HUES6 (cell line): ENCODE measurements at regions not wholly inside any gene's neighbourhood (a gene's known extent, or its start where the extent isn't known, plus 50 kb on each side); places are given as distances from the start of the nearest gene placed in this dataset.
"Not testable (repeated sequence)": the region's sequence is repeated elsewhere in the genome, so short reads cannot be mapped to it uniquely, and the experiment has no call there.

Experiments
- H3K27ac ChIP-seq: 2 replicates; pipeline ENCODE4 v1.7.0; 2013; ENCODE audit warnings: low read depth, mild to moderate bottlenecking, low read length, inconsistent platforms
- H3K27me3 ChIP-seq: 2 replicates; pipeline ENCODE4 v1.6.1; 2013; ENCODE audit warnings: low read length; ENCODE audit not compliant: control insufficient read depth, insufficient read depth
- H3K36me3 ChIP-seq: 2 replicates; pipeline ENCODE4 v1.6.1; 2013; ENCODE audit warnings: low read length; ENCODE audit not compliant: control insufficient read depth, insufficient read depth
- H3K4me1 ChIP-seq: 2 replicates; pipeline ENCODE4 v1.6.1; 2013; ENCODE audit warnings: low read length; ENCODE audit not compliant: control insufficient read depth, insufficient read depth
- H3K4me3 ChIP-seq: 2 replicates; pipeline ENCODE4 v1.5.1; 2013; ENCODE audit warnings: low read depth, low read length
- H3K9ac ChIP-seq: one replicate; pipeline ENCODE4 v1.6.1; 2013; ENCODE audit warnings: mild to moderate bottlenecking, low read length
- H3K9me3 ChIP-seq: 2 replicates; pipeline ENCODE4 v1.6.1; 2013; ENCODE audit warnings: low read depth, low read length; ENCODE audit not compliant: control insufficient read depth, insufficient read depth

DNA sequence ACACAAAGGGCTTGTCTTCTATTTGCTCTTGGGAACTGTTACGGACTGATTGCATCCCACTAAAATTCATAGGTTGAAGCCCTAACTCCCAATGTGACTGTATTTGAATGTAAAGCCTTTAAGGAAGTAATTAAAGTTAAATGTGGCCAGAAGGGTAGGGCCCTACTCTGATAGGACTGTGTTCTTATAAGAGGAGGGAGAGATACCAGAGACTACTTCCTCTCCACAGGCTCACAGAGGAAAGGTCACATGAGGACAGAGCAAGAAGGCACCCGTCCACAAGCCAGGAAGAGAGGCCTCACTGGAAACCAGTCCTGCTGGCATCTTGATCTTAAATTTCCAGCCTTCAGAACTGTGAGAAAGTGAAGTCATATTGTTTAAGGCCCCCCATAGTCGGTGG is 211.9 kb downstream of the CDH26 start:
- H3K36me3 ChIP-seq: no peaks in the 10 kb centered on the region
- no peaks in the 10 kb centered on the region for H3K9me3 ChIP-seq
- H3K27ac ChIP-seq: no peak overlapping the region

DNA sequence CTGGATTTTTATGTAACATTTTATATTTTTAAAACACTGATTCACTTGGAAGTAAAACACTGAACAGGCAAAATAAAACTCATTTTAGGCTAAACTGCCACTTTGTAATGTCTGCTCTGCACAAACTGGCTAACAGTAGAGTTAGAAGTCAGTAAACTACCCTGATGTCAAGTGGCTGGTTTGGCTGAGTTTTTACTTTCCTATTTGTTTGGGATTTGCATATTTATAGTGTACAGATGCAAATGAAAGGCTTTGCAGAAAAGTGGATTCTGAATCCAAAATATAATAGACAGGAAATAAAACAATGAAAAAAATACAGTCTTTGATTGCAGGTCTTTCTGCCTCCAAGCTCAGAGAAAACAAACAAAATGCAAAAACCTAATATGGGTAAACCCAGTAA is 213.1 kb downstream of the CDH26 start:
- Histone ChIP-seq H3K4me1 (no peaks in the 10 kb centered on the region), H3K9me3 (0 out of 2 replicates have a peak, but pooled peaks cover 3% of the 10 kb centered on the region), H3K27me3 (no peaks in the 10 kb centered on the region), H3K36me3 (no peaks in the 10 kb centered on the region), H3K9ac (no peak overlapping the region), H3K27ac (no peak overlapping the region), H3K4me3 (no peak overlapping the region)

More for the DNA sequence above, 211.9 kb downstream of the CDH26 start:
- H3K9ac ChIP-seq: no peak overlapping the region
- H3K4me1 ChIP-seq: no peaks in the 10 kb centered on the region
- no peaks in the 10 kb centered on the region for H3K27me3 ChIP-seq
- no peak overlapping the region for H3K4me3 ChIP-seq

DNA sequence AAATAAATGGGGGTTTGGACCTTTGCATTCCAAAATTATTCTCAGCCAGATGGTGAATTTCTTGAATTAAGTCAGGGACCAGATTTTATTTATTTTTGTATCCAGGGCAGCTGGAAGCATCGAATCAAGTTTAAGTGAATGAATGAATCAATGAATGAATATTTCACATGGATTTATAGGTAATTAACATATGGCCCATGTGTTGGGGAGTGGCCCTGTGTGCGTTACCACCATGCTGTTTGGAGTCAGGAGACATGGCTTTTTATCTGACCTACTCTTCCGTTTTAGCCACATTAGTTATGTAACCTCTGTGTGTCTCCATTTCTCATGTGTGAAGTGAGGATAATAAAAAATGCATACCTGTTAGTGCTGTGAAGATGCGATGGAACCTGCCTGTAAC is 213.5 kb downstream of the CDH26 start:
- H3K9ac ChIP-seq: no peak overlapping the region
- no peaks in the 10 kb centered on the region for H3K27me3 ChIP-seq
- H3K4me1 ChIP-seq: no peaks in the 10 kb centered on the region
- no peak overlapping the region for H3K4me3 ChIP-seq
- no peaks in the 10 kb centered on the region for H3K36me3 ChIP-seq
- no peak overlapping the region for H3K27ac ChIP-seq
- 0 out of 2 replicates have a peak, but pooled peaks cover 3% of the 10 kb centered on the region for H3K9me3 ChIP-seq

- Histone ChIP-seq H3K27ac (no peak overlapping the region), H3K27me3 (no peaks in the 10 kb centered on the region), H3K4me1 (no peaks in the 10 kb centered on the region), H3K9ac (no peak overlapping the region), H3K4me3 (no peak overlapping the region), H3K36me3 (no peaks in the 10 kb centered on the region), H3K9me3 (0 out of 2 replicates have a peak, but pooled peaks cover 3% of the 10 kb centered on the region)
These were observed 214.2 kb downstream of the CDH26 start for GRCh38 chr20:60172346-60172984.

- Histone ChIP-seq H3K9ac (no peak overlapping the region), H3K27me3 (no peaks in the 10 kb centered on the region), H3K4me3 (no peak overlapping the region), H3K27ac (no peak overlapping the region), H3K9me3 (0 out of 2 replicates have a peak, but pooled peaks cover 3% of the 10 kb centered on the region), H3K36me3 (no peaks in the 10 kb centered on the region), H3K4me1 (no peaks in the 10 kb centered on the region)
These were observed 218.9 kb downstream of the CDH26 start for GRCh38 chr20:60177080-60177479.

DNA sequence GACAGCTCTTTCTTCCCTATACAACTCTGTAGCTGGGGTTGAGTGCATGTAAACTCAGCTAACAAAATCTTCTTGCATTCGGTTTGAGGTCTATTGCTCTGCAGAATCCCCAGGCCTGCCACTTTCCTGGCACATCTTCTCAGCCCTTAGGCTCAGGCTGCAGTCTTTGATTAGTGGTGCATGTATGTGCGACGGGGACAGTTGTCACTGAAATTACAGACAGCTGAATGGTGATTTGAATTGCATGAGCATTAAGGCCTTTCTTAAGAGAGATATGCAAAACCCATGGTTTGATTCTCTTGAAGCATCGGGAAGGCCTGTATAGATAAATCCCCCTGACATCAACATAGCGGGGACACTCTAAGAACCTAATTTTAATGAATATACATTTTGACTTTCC is 222.8 kb downstream of the CDH26 start:
- Histone ChIP-seq H3K9ac (no peak overlapping the region), H3K27ac (no peak overlapping the region), H3K36me3 (no peaks in the 10 kb centered on the region), H3K4me1 (no peaks in the 10 kb centered on the region), H3K9me3 (0 out of 2 replicates have a peak, but pooled peaks cover 2% of the 10 kb centered on the region), H3K4me3 (no peak overlapping the region), H3K27me3 (no peaks in the 10 kb centered on the region)

DNA sequence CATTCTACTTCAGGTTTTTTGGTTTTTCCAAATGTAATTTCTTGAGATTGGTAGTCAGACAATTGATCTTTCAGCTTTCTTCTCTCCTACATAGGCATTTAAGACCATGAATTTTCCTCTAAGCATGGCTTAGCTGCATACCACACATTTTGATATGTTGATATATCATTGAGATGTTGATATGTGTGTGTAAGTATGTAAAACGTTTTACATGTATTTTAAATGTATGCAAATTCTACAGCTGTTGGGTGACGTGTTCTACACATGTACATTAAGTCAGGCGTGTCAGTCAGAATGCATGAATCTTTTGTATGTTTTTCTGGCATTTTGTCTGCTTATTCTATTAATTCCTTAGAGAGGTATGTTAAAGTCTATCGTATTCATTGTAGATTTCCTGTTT is 228.2 kb downstream of the CDH26 start:
- 0 out of 2 replicates have a peak, but pooled peaks cover 2% of the 10 kb centered on the region for H3K9me3 ChIP-seq
- peaks cover 3% of the 10 kb centered on the region; the same call in 1 of the 2 replicates for H3K27me3 ChIP-seq
- no peaks in the 10 kb centered on the region for H3K36me3 ChIP-seq
- H3K27ac ChIP-seq: no peak overlapping the region
- H3K4me3 ChIP-seq: no peak overlapping the region
- no peak overlapping the region for H3K9ac ChIP-seq
- no peaks in the 10 kb centered on the region for H3K4me1 ChIP-seq

- H3K9me3 ChIP-seq: 0 out of 2 replicates have a peak, but pooled peaks cover 2% of the 10 kb centered on the region
- no peak overlapping the region for H3K27ac ChIP-seq
- no peak overlapping the region for H3K4me3 ChIP-seq
- no peaks in the 10 kb centered on the region for H3K36me3 ChIP-seq
- no peak overlapping the region for H3K9ac ChIP-seq
- H3K27me3 ChIP-seq: peaks cover 6% of the 10 kb centered on the region
- no peaks in the 10 kb centered on the region for H3K4me1 ChIP-seq
These were observed 229.5 kb downstream of the CDH26 start for GRCh38 chr20:60187683-60188082.

DNA sequence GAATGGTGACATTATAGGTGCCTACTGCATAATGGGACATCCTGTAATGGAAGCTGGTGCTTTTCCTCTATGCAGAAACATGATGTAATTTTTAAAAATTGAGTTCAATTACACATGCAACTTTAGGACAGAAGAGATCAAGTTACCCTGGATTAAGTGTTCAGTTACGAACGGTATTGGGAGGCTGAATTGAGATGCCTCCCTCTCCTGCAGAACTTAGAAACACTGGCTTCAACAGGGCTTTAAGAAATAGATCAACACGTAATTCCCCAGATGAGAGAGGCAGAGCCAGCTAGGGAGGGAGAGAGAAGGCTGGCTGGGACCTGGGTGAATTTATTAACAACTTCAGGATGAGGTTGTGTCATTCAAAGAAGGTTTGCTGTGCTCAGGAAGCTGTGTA is 232.8 kb downstream of the CDH26 start:
- Histone ChIP-seq H3K27me3 (peaks cover 16% of the 10 kb centered on the region), H3K36me3 (no peaks in the 10 kb centered on the region)

DNA sequence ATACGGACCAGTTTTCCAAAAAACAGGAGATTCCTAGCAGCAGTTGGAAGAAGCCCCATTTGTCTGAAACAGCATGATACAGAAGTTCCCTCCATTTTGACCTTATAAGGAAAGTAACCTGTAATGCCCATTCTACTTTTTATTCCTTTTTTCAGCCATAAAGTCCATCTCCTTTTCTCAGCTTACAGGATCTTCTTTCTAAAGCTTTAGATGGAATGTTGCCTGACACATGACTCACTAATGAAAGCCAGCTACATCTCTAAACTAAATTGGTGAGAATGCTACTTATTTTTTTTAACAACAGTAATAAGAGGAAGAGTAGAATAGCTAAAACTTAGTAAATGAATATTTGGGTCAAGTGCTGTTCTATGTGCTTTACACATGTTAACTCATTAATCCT is 234.1 kb downstream of the CDH26 start:
- Histone ChIP-seq H3K36me3 (no peaks in the 10 kb centered on the region), H3K27ac (no peak overlapping the region), H3K27me3 (peaks cover 16% of the 10 kb centered on the region), H3K9ac (no peak overlapping the region), H3K9me3 (peaks cover 3% of the 10 kb centered on the region; the same call in 1 of the 2 replicates), H3K4me1 (no peaks in the 10 kb centered on the region), H3K4me3 (no peak overlapping the region)

More for the DNA sequence above, 232.8 kb downstream of the CDH26 start:
- Histone ChIP-seq H3K4me3 (no peak overlapping the region), H3K9me3 (peaks cover 3% of the 10 kb centered on the region; the same call in 1 of the 2 replicates), H3K27ac (no peak overlapping the region), H3K4me1 (no peaks in the 10 kb centered on the region), H3K9ac (no peak overlapping the region)

- not testable (repeated sequence) for H3K27ac ChIP-seq, H3K27me3 ChIP-seq, H3K36me3 ChIP-seq, H3K4me1 ChIP-seq, H3K9ac ChIP-seq, H3K4me3 ChIP-seq, H3K9me3 ChIP-seq
These were observed 240.9 kb downstream of the CDH26 start for GRCh38 chr20:60199132-60199531.
